Activated naive CD8-positive, alpha-beta T cell treated with anti-CD3 and anti-CD28 coated beads, Interleukin-2, amount 50 U/mL, for 24 hours (primary cell): ENCODE measurements at regions not wholly inside any gene's neighbourhood (a gene's known extent, or its start where the extent isn't known, plus 50 kb on each side); places are given as distances from the start of the nearest gene placed in this dataset.

Experiments
- ATAC-seq: fragments of 150-1000 bp; cut with Tn5 transposase; one replicate; pipeline ENCODE4 v1.10.0; 2021
- DNase-seq: peaks from one replicate; pipeline ENCODE4 v3.0.0; 2021
- H3K27ac Mint-ChIP-seq: one replicate; pipeline ENCODE4 v1.8.0; 2021; ENCODE audit warnings: mild to moderate bottlenecking, mixed read lengths
- H3K27me3 Mint-ChIP-seq: one replicate; pipeline ENCODE4 v1.8.0; 2021; ENCODE audit warnings: mixed read lengths
- H3K36me3 Mint-ChIP-seq: one replicate; pipeline ENCODE4 v1.8.0; 2021; ENCODE audit warnings: low read depth, mixed read lengths
- H3K4me1 Mint-ChIP-seq: one replicate; pipeline ENCODE4 v1.8.0; 2021; ENCODE audit warnings: mixed read lengths
- H3K4me3 Mint-ChIP-seq: one replicate; pipeline ENCODE4 v1.8.0; 2021; ENCODE audit warnings: mild to moderate bottlenecking, moderate library complexity, mixed read lengths
- H3K9me3 Mint-ChIP-seq: one replicate; pipeline ENCODE4 v1.8.0; 2021; ENCODE audit warnings: mixed read lengths

DNA sequence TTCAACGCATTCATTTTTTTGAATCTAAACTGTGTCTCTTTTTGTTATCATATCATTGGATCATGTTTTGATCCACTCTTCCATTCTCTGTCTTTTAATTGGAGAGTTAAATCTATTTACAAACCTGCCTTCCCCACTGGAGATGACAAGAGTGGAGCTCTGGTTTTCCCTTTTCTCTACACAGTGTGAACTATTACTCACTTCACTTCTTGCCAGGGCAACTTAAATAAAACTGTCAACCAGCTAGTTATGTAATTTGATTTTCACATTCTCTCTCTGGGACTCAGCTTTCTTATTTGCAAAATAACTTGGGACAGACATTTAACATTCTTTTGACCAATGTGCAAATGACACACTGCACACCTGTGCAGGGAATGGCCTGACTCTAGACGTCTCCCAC is 230.8 kb upstream of the CST7 start:
- Mint-ChIP-seq H3K36me3 (no peaks in the 10 kb centered on the region), H3K4me1 (no peaks in the 10 kb centered on the region), H3K9me3 (peaks cover 13% of the 10 kb centered on the region), H3K27me3 (peaks cover 10% of the 10 kb centered on the region), H3K4me3 (no peak overlapping the region), H3K27ac (no peak overlapping the region)
- no peak for DNase-seq
- no peak for ATAC-seq

DNA sequence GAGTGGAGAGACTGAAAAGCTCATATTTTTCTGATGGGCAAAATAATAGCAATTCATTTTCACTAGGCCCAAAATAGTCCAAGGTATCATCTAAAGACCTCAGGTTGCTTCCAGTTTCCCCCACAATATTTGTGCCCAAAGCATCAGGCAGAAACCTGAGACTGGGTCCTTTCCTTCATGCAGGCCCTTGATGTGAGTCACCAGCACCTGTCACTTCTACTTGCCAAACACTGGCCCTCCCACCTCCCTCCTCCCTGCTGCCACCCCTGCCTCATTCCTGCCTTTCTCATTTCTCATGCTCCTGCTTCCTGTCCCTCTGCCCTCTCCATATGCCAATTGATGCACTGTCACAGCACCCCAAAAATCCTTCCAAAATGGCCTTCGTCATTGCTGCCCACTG is 230.4 kb upstream of the CST7 start:
- DNase-seq (no peak), ATAC-seq (no peak)
- H3K4me1 Mint-ChIP-seq: no peaks in the 10 kb centered on the region
- peaks cover 9% of the 10 kb centered on the region for H3K27me3 Mint-ChIP-seq
- H3K36me3 Mint-ChIP-seq: no peaks in the 10 kb centered on the region
- peaks cover 8% of the 10 kb centered on the region for H3K9me3 Mint-ChIP-seq
- H3K4me3 Mint-ChIP-seq: no peak overlapping the region
- H3K27ac Mint-ChIP-seq: no peak overlapping the region

DNA sequence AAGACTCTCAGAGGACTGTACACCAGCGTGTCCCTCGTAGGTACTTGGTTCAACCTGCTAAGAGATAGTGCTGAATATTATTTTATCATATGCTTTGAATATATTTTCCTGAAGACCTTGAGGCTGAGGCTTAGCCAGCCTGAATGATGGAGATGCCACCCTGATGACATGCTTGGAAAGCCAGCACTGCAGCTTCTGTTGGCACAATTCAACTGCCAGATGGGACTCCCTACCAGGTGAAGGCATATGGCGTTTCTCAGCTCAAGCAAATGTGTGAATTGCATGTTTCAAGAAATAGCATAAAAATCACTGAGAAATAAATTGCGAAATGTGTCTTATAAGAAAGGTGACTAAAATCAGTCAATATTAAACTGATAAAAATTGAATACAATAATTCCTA is 228.1 kb upstream of the CST7 start:
- no peak overlapping the region for H3K27ac Mint-ChIP-seq
- no peaks in the 10 kb centered on the region for H3K36me3 Mint-ChIP-seq
- peaks cover 13% of the 10 kb centered on the region for H3K27me3 Mint-ChIP-seq
- no peak overlapping the region for H3K4me3 Mint-ChIP-seq
- no peaks in the 10 kb centered on the region for H3K4me1 Mint-ChIP-seq
- no peak for DNase-seq
- no peaks in the 10 kb centered on the region for H3K9me3 Mint-ChIP-seq
- ATAC-seq: no peak

DNA sequence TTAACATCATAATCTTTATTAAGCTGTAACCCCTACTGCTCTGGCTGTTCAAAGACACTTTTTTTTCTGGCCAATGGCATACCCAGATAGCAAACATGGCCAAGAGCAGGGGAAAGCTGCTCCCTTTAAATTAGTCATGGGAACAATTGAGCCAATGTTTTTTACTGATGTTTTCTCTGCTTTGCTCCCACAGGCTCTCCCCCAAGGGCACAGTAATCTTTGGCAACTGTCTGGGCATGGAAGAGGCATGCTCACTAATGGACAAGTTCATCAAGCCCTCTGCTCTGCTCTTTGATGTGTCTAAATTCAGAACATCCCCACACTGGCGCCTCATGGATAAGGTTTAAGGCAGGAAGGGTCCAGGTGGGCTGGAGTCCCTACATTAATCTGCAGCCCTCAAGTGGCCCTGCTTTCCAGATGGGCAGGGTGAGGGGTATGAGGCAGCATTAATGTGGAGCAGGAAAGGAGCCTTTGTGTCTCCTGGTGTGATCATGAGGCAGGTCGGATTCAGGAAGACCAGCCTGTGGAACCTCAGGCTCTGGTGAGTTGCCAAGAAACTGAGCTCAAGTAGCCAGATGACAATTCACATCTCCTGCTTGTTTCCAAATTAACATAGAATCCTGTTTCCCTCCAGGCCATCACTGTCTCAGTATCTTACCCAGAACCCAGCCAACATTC is 227.0 kb upstream of the CST7 start:
- Mint-ChIP-seq H3K36me3 (no peaks in the 10 kb centered on the region), H3K9me3 (no peaks in the 10 kb centered on the region), H3K4me1 (no peaks in the 10 kb centered on the region), H3K27me3 (peaks cover 11% of the 10 kb centered on the region), H3K27ac (no peak overlapping the region), H3K4me3 (no peak overlapping the region)
- no peak for ATAC-seq
- DNase-seq: no peak

DNA sequence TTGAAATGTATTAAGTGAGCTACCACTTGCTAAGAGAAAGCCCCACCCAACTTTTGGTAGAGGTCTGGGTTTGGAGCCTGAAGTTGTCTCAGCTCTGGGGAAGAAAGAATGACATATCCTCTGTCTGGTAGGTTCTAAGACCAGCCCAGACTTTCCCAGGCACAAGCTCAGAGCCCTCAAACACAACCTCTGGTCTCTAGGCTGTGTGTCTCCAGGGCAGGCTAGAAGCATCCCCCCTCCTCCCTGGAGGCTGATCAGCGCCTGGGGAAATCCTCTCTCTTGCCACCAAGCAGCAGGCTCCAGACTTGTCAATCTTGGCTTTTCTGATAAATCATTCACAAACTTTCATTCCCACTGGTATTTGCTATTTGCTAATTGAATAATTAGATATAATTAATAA is 226.5 kb upstream of the CST7 start:
- H3K27ac Mint-ChIP-seq: no peak overlapping the region

DNA sequence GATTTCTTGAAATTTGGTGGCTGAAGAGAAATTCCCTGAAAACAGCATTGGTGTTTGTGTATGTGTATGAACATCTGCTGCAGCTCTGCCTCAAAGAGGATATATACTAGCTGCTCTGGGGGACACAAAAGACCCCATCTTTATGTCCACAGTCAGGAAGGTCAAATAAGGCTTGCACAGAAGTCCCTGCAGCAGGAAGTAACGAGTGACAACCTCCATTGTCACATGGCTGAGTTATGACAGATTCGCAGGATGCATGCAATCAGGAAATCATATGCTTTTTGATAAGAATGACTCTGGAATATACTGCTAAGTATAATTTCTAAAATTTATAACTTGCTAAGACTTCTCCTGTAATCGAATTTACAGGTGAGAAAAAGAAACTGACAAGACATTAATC is 225.9 kb upstream of the CST7 start:
- no peaks in the 10 kb centered on the region for H3K36me3 Mint-ChIP-seq
- peaks cover 11% of the 10 kb centered on the region for H3K27me3 Mint-ChIP-seq
- H3K4me3 Mint-ChIP-seq: no peak overlapping the region
- DNase-seq (no peak), ATAC-seq (no peak)
- H3K27ac Mint-ChIP-seq: no peak overlapping the region
- no peaks in the 10 kb centered on the region for H3K9me3 Mint-ChIP-seq
- no peaks in the 10 kb centered on the region for H3K4me1 Mint-ChIP-seq

More for the DNA sequence above, 226.5 kb upstream of the CST7 start:
- H3K9me3 Mint-ChIP-seq: no peaks in the 10 kb centered on the region
- DNase-seq (no peak), ATAC-seq (no peak)
- H3K27me3 Mint-ChIP-seq: peaks cover 11% of the 10 kb centered on the region
- no peaks in the 10 kb centered on the region for H3K4me1 Mint-ChIP-seq
- no peaks in the 10 kb centered on the region for H3K36me3 Mint-ChIP-seq
- no peak overlapping the region for H3K4me3 Mint-ChIP-seq

DNA sequence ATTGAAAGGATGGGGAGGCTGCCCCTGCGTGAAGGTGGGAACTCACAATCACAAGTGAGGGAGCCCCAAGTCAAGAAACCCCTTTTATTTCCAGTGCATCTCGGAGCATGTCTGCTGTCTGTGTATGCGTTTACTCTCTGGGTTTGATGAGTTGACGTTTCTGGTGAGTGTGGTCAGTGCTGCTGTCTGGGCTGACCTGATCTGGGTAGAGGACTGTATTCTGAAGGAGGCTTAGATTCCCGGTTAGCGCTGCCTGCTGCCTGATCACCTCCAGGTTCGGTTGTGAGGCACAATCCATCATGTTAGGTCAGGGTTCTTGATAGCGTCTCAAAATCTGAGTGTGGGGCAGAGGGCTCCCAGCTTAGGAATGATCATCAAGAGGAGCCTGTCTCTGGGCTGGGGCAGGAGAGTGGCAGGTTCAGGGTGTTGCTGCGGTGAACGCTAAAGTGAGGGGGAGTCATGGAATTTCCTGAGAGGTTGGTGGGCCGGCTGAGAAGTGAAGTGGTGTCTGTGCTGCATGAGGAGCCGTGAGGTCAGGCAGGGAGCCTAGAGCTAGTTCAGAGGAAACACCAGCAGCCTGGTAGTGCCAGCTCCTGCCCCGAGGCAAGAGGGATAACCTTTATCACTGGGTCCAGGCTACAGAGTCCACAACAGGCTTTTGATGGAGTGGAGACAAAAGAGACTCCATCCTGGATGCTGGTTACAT is 225.3 kb upstream of the CST7 start:
- H3K4me1 Mint-ChIP-seq: no peaks in the 10 kb centered on the region
- ATAC-seq (no peak), DNase-seq (no peak)
- no peaks in the 10 kb centered on the region for H3K36me3 Mint-ChIP-seq
- no peak overlapping the region for H3K27ac Mint-ChIP-seq
- H3K27me3 Mint-ChIP-seq: peaks cover 11% of the 10 kb centered on the region
- H3K9me3 Mint-ChIP-seq: no peaks in the 10 kb centered on the region
- H3K4me3 Mint-ChIP-seq: no peak overlapping the region

DNA sequence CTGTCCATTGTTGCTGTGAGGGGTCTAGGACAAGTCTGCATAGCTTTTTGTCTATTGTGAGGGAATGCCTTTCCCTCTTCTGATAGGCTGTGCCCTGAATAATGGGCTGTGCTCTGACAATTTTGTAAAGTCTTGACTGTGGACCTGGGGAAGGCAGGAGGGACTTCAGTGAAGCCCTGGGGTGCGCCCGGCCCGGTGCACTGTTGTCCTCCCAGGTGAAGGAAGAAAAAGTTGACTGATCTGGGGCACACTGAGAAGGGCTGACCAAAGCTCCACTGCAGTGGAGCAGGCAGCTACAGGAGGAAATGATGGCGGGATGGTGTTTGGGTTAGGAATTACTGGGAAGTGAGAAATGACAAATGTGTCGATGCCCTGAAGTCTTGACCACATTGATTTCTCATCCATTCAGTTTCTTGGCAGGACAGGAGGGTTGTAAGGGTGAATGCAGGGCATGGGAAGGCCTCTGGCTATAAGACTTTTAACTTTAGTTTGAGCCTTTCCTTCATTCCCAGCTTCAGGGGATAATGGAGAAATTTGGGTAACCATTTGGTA is 224.0 kb upstream of the CST7 start:
- Mint-ChIP-seq H3K27me3 (peaks cover 11% of the 10 kb centered on the region), H3K9me3 (no peaks in the 10 kb centered on the region), H3K27ac (no peak overlapping the region), H3K4me3 (no peak overlapping the region), H3K4me1 (no peaks in the 10 kb centered on the region), H3K36me3 (no peaks in the 10 kb centered on the region)
- ATAC-seq (no peak), DNase-seq (no peak)

DNA sequence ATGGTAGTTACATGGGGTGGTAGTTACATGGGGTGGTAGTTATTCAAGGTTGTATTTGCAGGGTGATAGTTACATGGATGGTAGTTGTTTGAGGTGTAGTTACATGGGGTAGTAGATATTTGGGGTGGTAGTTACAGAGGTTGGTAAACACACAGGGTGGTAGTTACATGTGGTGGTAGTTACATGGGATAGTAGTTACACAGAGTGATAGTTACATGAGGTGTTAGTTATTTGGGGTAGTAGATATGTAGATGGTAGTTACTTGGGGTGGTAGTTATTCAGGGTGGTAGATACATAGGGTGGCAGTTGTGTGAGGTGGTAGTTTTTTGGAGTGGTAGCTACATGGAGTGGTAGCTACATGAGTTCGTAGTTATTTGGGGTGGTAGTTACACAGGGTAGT is 221.3 kb upstream of the CST7 start:
- peaks cover 6% of the 10 kb centered on the region for H3K27me3 Mint-ChIP-seq
- no peak overlapping the region for H3K27ac Mint-ChIP-seq
- no peaks in the 10 kb centered on the region for H3K9me3 Mint-ChIP-seq
- H3K4me1 Mint-ChIP-seq: no peaks in the 10 kb centered on the region
- no peak overlapping the region for H3K4me3 Mint-ChIP-seq
- no peaks in the 10 kb centered on the region for H3K36me3 Mint-ChIP-seq
- DNase-seq: no peak
- ATAC-seq: no peak

DNA sequence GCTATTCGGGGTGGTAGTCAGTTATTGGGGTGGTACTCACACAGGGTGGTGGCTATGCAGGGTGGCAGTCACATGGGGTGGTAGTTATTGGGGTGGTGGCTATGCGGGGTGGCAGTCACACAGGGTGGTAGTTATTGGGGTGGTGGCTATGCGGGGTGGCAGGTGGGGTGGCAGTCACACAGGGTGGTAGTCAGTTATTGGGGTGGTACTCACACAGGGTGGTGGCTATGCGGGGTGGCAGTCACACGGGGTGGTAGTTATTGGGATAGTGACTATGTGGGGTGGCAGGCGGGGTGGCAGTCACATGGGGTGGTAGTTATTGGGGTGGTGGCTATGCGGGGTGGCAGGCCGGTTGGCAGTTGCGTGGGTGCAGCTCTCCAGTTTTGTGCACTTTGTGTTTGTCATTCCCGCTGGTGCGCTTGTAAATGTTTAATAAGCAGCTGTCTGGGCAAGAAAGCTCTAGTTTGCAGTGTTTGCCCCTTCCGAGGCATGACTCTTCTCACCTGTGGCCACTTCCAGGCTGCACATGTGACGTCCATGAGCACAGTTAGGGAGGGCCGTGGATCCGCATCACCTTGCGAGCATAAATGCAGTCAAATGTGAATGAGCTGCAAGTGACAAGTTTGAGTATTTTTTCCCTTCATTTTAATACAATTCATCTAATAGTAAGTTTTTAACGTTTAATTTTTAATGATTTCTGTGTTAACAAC is 219.0 kb upstream of the CST7 start:
- no peaks in the 10 kb centered on the region for H3K27me3 Mint-ChIP-seq
- DNase-seq (no peak), ATAC-seq (no peak)
- no peaks in the 10 kb centered on the region for H3K9me3 Mint-ChIP-seq
- no peaks in the 10 kb centered on the region for H3K36me3 Mint-ChIP-seq
- H3K27ac Mint-ChIP-seq: no peak overlapping the region
- no peak overlapping the region for H3K4me3 Mint-ChIP-seq
- H3K4me1 Mint-ChIP-seq: no peaks in the 10 kb centered on the region

DNA sequence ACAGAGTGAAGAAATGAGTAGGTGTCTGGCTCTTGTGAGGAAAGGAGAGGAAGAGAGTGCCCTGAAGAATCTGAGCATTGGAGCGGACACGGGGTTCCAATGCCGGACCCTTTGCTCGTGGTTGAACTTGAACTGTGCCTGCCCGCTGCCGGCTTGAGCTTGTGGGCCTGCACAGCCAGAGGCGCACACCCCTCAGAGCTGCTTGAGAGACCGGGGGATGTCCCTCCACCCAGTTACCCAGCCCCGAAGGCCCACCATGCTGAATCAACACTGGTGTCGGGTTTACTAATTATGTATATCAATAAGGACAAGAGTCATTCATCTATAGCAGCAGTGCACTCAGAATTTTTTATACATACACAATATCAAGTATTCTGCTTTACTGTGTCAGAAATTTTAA is 218.3 kb upstream of the CST7 start:
- H3K36me3 Mint-ChIP-seq: no peaks in the 10 kb centered on the region
- no peaks in the 10 kb centered on the region for H3K27me3 Mint-ChIP-seq
- H3K4me3 Mint-ChIP-seq: no peak overlapping the region
- H3K4me1 Mint-ChIP-seq: no peaks in the 10 kb centered on the region
- no peak overlapping the region for H3K27ac Mint-ChIP-seq
- no peaks in the 10 kb centered on the region for H3K9me3 Mint-ChIP-seq
- ATAC-seq: no peak
- DNase-seq: no peak

DNA sequence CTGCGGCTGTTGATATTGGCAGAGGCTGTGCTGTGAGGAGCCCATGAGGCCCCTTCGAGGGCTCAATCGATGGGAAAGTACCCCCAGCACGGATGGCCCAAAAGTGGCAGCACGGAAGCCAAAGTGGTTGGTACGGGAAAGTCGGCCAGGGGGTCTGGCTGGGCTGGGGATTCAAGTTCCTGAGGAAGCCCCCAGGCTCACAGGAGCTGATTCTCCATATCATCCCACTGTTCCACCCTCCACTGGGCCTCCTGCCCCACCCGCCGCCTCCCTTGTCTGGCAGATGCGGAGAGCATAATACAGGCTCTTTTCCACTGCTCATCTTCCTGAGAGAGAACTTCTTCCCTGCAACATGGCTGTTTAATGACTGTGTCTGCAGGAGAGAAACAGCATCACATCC is 217.8 kb upstream of the CST7 start:
- Mint-ChIP-seq H3K4me1 (no peaks in the 10 kb centered on the region), H3K27me3 (no peaks in the 10 kb centered on the region), H3K36me3 (no peaks in the 10 kb centered on the region), H3K9me3 (no peaks in the 10 kb centered on the region), H3K4me3 (no peak overlapping the region), H3K27ac (no peak overlapping the region)
- ATAC-seq: no peak
- DNase-seq: no peak

DNA sequence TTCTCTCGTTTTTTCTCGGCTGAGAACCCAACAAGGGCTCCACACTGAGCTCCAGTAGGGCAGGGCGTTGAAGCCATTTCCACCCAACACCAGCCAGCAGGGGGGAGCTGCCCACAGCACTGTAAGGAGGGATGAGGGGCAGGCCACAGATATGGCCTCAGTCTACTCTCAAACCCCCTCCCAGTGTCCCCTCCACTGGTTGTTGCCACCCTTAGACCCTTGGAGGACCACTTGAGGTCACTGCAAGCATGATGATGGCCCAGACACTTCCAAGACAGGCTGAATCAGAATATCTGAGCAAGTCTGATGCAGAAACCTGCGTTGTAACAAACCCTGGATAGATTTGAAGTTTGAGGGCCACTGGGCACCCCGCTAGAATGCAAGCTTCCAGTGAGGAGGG is 217.0 kb upstream of the CST7 start:
- H3K36me3 Mint-ChIP-seq: no peaks in the 10 kb centered on the region
- DNase-seq (no peak), ATAC-seq (no peak)
- H3K27ac Mint-ChIP-seq: no peak overlapping the region
- no peaks in the 10 kb centered on the region for H3K27me3 Mint-ChIP-seq
- no peak overlapping the region for H3K4me3 Mint-ChIP-seq
- H3K4me1 Mint-ChIP-seq: no peaks in the 10 kb centered on the region
- no peaks in the 10 kb centered on the region for H3K9me3 Mint-ChIP-seq

DNA sequence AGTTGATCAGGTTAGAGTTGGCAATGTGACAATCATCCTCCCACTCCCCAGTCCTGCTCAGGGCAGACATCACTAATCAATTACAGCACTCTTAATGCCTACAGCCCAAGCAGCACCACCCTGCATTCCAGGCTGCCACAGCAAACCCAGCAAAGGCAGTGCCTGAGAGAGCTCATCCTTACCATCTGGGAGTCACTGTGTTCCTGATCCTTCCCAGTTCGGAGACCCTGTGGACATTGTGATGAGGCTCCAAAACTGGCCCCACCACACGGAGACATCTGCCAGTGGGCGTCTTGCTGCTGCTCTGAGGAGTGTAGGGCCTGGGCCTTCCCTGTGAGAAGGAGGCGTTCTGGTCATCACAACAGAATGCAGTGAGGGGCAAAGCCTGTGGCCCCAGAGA is 216.5 kb upstream of the CST7 start:
- DNase-seq: no peak
- Mint-ChIP-seq H3K27ac (no peak overlapping the region), H3K4me3 (no peak overlapping the region), H3K27me3 (no peaks in the 10 kb centered on the region), H3K9me3 (no peaks in the 10 kb centered on the region), H3K4me1 (no peaks in the 10 kb centered on the region), H3K36me3 (no peaks in the 10 kb centered on the region)
- ATAC-seq: no peak

DNA sequence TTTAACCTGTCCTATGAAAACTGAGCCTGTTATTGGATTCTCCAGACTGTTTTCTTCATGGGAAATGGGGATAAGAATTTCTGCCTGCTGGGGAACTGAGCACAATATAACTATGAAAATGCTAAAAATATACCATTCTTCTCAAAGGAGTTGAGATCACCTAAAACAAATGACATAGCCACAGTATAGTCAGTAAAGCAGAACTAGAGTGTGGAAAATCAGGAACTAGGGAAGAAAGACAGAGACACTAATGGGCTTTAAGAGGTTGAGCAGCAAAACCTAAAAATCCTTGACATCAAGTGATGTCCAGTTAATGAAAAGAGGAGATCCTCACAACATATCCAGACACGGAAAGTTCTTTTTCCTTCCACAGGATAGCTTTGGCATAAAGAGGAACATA is 215.7 kb upstream of the CST7 start:
- no peaks in the 10 kb centered on the region for H3K36me3 Mint-ChIP-seq
- H3K4me1 Mint-ChIP-seq: no peaks in the 10 kb centered on the region
- H3K9me3 Mint-ChIP-seq: no peaks in the 10 kb centered on the region
- no peak overlapping the region for H3K4me3 Mint-ChIP-seq
- H3K27ac Mint-ChIP-seq: no peak overlapping the region
- H3K27me3 Mint-ChIP-seq: no peaks in the 10 kb centered on the region
- DNase-seq: no peak
- no peak for ATAC-seq
